ENCODE measurements at regions not wholly inside any gene's neighbourhood (a gene's known extent, or its start where the extent isn't known, plus 50 kb on each side); places are given as distances from the start of the nearest gene placed in this dataset.
"Not testable (repeated sequence)": the region's sequence is repeated elsewhere in the genome, so short reads cannot be mapped to it uniquely, and the experiment has no call there.

DNA sequence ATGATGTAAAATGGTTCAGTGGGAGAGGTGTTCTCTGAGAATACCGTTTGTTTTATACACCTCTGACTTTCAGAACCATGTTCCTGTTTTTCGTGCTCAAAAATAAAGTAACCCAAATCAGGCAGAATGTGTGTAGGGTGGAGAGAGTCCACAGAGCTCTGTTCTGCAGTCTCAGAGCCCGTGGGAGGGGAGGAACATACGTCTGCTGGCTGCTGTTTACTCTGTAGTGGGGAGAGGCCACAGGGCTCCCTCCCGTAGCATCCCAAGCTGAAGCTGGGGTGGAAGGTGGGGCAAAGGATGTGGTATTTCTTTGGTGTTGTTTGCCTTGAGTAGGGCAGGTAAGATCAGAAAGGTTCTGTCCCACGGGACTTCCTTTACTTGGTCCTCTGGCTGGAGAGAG is 348.5 kb downstream of the DNAH5 start:
- no peak overlapping the region for H3K4me3 Mint-ChIP-seq
- TF ChIP-seq CTCF (IDR thresholded peaks at IDR 0.05; ENCODE audit: unreplicated experiment in 3 of 3), result no peak
- H3K27ac Mint-ChIP-seq, result no peak overlapping the region

GRCh38 chr5:13591621-13592020 is 352.9 kb downstream of the DNAH5 start:
- Mint-ChIP-seq H3K27ac (no peak overlapping the region), H3K9me3 (no peaks in the 10 kb centered on the region), H3K4me3 (no peak overlapping the region), H3K27me3 (ENCODE audit: low read depth) (no peaks in the 10 kb centered on the region), H3K36me3 (ENCODE audit: low read depth) (no peaks in the 10 kb centered on the region), H3K4me1 (no peaks in the 10 kb centered on the region)
- no peak for TF ChIP-seq CTCF (IDR thresholded peaks at IDR 0.05; ENCODE audit: unreplicated experiment in 3 of 3)

More for the DNA sequence above, 348.5 kb downstream of the DNAH5 start:
- no peaks in the 10 kb centered on the region for H3K36me3 Mint-ChIP-seq (ENCODE audit: low read depth)
- H3K4me1 Mint-ChIP-seq, result no peaks in the 10 kb centered on the region
- no peaks in the 10 kb centered on the region for H3K9me3 Mint-ChIP-seq
- no peaks in the 10 kb centered on the region for H3K27me3 Mint-ChIP-seq (ENCODE audit: low read depth)

DNA sequence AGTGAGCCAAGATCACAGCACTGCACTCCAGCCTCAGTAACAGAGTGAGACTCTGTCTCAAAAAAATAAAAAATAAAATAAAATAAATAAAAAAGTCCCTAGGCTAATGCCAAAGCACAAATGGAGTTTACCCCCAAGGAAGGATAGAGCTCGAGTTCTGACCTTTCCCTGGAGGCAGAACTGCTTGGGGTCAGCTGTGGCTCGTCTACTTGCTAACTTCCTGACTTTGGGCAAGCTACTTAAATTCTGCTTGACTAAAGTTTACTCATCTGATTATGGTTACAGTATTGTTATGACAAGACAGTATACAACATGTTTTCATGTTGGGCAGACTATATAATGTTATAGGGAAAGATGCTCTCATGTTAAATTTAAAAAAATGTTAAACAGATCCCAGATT is 359.2 kb downstream of the DNAH5 start:
- H3K4me3 Mint-ChIP-seq, result no peak overlapping the region
- no peaks in the 10 kb centered on the region for H3K4me1 Mint-ChIP-seq
- H3K27ac Mint-ChIP-seq, result no peak overlapping the region
- no peak for TF ChIP-seq CTCF (IDR thresholded peaks at IDR 0.05; ENCODE audit: unreplicated experiment in 3 of 3)
- no peaks in the 10 kb centered on the region for H3K9me3 Mint-ChIP-seq
- H3K27me3 Mint-ChIP-seq (ENCODE audit: low read depth), result no peaks in the 10 kb centered on the region
- no peaks in the 10 kb centered on the region for H3K36me3 Mint-ChIP-seq (ENCODE audit: low read depth)

DNA sequence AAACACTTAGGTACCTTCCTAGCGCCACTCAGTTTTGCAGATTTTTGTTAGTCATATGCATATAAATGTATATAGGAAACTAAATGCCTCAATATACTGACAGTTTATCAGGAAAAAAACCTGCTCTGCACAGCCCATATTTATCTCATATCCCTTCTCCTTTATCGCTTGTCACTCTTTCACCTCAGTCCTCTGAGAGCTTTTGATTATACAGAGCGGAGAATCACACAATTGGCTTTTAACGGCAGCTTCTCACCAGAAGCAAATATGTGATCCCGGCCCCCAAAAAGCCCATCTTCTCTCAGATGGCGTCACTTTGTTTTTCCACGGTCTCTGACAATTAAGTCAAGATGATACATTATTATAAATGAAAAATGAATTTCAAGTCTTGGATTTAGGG is 362.6 kb downstream of the DNAH5 start:
- no peak overlapping the region for H3K4me3 Mint-ChIP-seq
- no peaks in the 10 kb centered on the region for H3K36me3 Mint-ChIP-seq (ENCODE audit: low read depth)
- no peak for TF ChIP-seq CTCF (IDR thresholded peaks at IDR 0.05; ENCODE audit: unreplicated experiment in 3 of 3)
- no peaks in the 10 kb centered on the region for H3K9me3 Mint-ChIP-seq
- H3K4me1 Mint-ChIP-seq, result no peaks in the 10 kb centered on the region
- H3K27ac Mint-ChIP-seq, result no peak overlapping the region
- no peaks in the 10 kb centered on the region for H3K27me3 Mint-ChIP-seq (ENCODE audit: low read depth)

- Mint-ChIP-seq H3K27ac (no peak overlapping the region), H3K27me3 (ENCODE audit: low read depth) (no peaks in the 10 kb centered on the region), H3K4me3 (no peak overlapping the region), H3K36me3 (ENCODE audit: low read depth) (no peaks in the 10 kb centered on the region), H3K4me1 (no peaks in the 10 kb centered on the region), H3K9me3 (no peaks in the 10 kb centered on the region)
- TF ChIP-seq CTCF (IDR thresholded peaks at IDR 0.05; ENCODE audit: unreplicated experiment in 3 of 3), result no peak
Observed at GRCh38 chr5:13581132-13581531, 363.4 kb downstream of the DNAH5 start.

- H3K27ac Mint-ChIP-seq, result no peak overlapping the region
- no peaks in the 10 kb centered on the region for H3K4me1 Mint-ChIP-seq
- H3K9me3 Mint-ChIP-seq, result no peaks in the 10 kb centered on the region
- no peak for TF ChIP-seq CTCF (IDR thresholded peaks at IDR 0.05; ENCODE audit: unreplicated experiment in 3 of 3)
- no peaks in the 10 kb centered on the region for H3K27me3 Mint-ChIP-seq (ENCODE audit: low read depth)
- H3K36me3 Mint-ChIP-seq (ENCODE audit: low read depth), result no peaks in the 10 kb centered on the region
- no peak overlapping the region for H3K4me3 Mint-ChIP-seq
Observed at GRCh38 chr5:13580058-13580457, 364.4 kb downstream of the DNAH5 start.

GRCh38 chr5:13579091-13579490 is 365.4 kb downstream of the DNAH5 start:
- not testable (repeated sequence) for H3K4me1 Mint-ChIP-seq; H3K36me3 Mint-ChIP-seq (ENCODE audit: low read depth); H3K27ac Mint-ChIP-seq; H3K9me3 Mint-ChIP-seq; H3K27me3 Mint-ChIP-seq (ENCODE audit: low read depth); H3K4me3 Mint-ChIP-seq

GRCh38 chr5:13578311-13579039 is 366.0 kb downstream of the DNAH5 start:
- not testable (repeated sequence) for H3K9me3 Mint-ChIP-seq; H3K4me1 Mint-ChIP-seq; H3K36me3 Mint-ChIP-seq (ENCODE audit: low read depth); H3K4me3 Mint-ChIP-seq; H3K27ac Mint-ChIP-seq; H3K27me3 Mint-ChIP-seq (ENCODE audit: low read depth)

All from nephron (organoid).